AG04450 (cell line): ENCODE measurements at regions not wholly inside any gene's neighbourhood (a gene's known extent, or its start where the extent isn't known, plus 50 kb on each side); places are given as distances from the start of the nearest gene placed in this dataset.

Experiments used
- CTCF ChIA-PET: fragments of 300-600, 350-600 bp; formaldehyde crosslinking; extraction: SDS; loops from one replicate; lab custom pipeline; 2022; ENCODE audit warnings: antibody characterized with exemption, inconsistent platforms; lab: Charles Lee
- POLR2A ChIA-PET: fragments of 350-600 bp; formaldehyde crosslinking; extraction: SDS; loops from one replicate; lab custom pipeline; 2021; ENCODE audit warnings: antibody characterized with exemption, inconsistent platforms; lab: Yijun Ruan, JAX
- DNase-seq: peaks from one replicate; pipeline ENCODE4 v3.0.0-alpha.2; 2011; ENCODE audit warnings: low read depth, low spot score
- H3K27ac ChIP-seq: one replicate; pipeline ENCODE4 v1.5.1; 2012; ENCODE audit warnings: low read depth, low read length, control low read depth
- H3K27me3 ChIP-seq: one replicate; pipeline ENCODE4 v1.6.0; 2012; ENCODE audit warnings: low read length; ENCODE audit not compliant: control insufficient read depth, insufficient read depth
- H3K4me3 ChIP-seq: 2 replicates; pipeline ENCODE4 v1.5.1; 2011; ENCODE audit warnings: mild to moderate bottlenecking, low read depth, low read length, control low read depth
- H3K9me3 ChIP-seq: 2 replicates; pipeline ENCODE4 v1.5.1; 2012; ENCODE audit warnings: low read length; ENCODE audit not compliant: control insufficient read depth, insufficient read depth
- CTCF ChIP-seq: IDR thresholded peaks from 2 replicates; pipeline ENCODE4 v1.5.1; 2011; ENCODE audit warnings: low read depth, low read length, control low read depth, inconsistent platforms

DNA sequence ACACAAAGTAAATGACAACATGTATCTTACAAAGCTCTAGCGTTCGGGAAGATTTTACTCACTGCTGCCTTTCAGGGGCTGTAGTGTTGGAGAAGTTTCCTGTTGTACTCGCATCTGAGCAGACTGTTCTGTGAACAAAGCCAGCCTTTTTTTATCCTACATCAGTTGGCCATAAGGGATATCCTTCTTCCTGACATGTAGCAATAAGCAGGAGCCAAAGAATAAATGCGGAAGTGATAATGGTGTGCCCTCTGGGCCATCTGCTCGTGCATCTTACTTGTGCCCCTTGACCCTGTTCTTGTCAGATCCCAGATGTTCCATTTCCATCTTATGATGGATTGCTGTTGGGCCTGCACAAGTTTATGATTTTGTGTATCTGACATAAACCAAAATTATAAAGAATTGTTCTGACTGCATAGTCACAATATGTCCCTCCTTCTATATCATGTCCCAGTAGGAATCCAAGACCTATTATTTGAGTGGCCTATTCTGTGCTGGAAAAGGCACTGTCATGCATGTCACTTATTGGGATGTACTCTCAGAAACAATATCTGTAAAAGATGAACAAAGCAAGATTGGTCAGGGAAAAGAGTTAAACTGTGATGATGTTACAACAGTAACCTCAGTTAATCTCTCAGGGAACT, 631.3 kb downstream of the NSUN3 start:
- no peak overlapping the region for H3K4me3 ChIP-seq
- no peaks in the 10 kb centered on the region for H3K27me3 ChIP-seq
- H3K9me3 ChIP-seq, result peaks cover 3% of the 10 kb centered on the region; the same call in 1 of the 2 replicates
- ChIA-PET POLR2A (no interaction called here), CTCF (no interaction called here)
- no peak for DNase-seq
- no peak for TF ChIP-seq CTCF
- H3K27ac ChIP-seq, result no peak overlapping the region

DNA sequence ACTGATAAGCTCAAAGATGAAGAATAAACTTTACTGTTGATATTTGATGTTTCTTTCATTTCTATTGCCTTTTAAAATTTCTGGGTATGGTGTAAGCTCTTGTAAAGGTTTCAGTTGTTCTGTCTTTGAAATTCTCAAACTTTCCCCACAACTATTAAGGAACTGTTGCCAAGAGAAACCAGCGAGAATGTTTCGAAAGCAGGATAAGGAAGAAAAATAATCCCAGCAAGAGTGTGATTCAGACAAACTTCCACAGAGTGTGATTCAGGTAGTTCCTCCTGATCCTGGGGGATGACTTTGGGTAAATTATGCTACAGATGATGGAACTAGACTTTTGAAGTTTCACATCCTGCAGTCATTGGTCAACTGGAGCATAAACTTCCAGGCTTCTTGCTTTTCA, 632.0 kb downstream of the NSUN3 start:
- no peak overlapping the region for H3K27ac ChIP-seq
- H3K9me3 ChIP-seq, result peaks cover 3% of the 10 kb centered on the region; the same call in 1 of the 2 replicates
- POLR2A ChIA-PET, result no interaction called here
- H3K27me3 ChIP-seq, result no peaks in the 10 kb centered on the region
- no peak for DNase-seq
- no peak for TF ChIP-seq CTCF
- H3K4me3 ChIP-seq, result no peak overlapping the region
- CTCF ChIA-PET, result no interaction called here

DNA sequence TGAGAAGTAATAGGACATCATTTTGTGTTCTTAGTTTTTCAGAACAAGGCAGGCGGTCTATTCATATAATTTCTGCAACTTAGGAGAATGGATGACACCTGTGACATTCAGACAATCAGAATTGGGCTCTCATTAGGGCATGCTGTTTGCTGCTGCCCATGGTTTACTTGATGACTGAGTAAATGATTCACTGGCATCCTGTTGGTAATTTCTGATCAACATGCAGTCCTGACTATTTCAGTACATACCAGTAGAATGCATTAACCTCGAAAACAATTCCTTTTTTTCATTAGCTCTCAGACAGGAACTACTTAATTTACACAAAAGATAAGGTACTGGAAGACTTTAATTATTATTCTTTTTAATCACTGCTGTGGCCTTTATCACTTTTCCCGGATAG, 641.6 kb downstream of the NSUN3 start:
- no peaks in the 10 kb centered on the region for H3K27me3 ChIP-seq
- peaks cover 8% of the 10 kb centered on the region; the same call in 1 of the 2 replicates for H3K9me3 ChIP-seq
- DNase-seq, result no peak
- TF ChIP-seq CTCF, result no peak
- H3K27ac ChIP-seq, result no peak overlapping the region
- no peak overlapping the region for H3K4me3 ChIP-seq
- CTCF ChIA-PET, result no interaction called here
- POLR2A ChIA-PET, result no interaction called here

DNA sequence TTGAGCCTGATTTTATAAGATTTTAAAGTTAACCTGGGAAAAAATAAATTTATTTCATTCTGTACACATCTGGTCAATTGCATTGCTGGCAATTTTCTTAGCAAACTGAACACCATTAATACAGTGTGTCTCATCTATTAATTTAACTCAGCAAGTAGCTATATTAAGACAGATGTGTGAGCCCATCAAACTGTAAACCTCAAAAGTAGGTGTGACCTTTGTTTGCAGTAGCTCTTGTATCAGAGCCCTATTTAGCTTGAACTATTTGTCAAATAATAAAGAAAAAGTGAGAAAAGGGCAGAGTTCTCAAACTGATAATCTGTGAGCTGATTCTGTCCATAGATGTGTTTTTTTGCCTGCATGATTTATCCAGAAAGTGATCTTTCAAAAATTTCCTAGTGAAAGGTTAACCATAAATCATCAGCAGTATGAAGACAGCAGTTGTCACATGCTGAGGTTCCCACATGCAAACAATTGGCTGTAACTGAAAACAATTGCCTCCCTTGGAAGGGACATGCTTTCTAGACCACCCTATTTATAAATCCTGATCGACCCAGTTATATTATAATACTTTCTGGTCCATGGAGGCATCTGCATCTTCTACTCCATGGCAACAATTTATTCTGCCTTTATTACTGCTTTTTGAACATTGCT, 646.5 kb downstream of the NSUN3 start:
- no peak overlapping the region for H3K27ac ChIP-seq
- H3K9me3 ChIP-seq, result peaks cover 8% of the 10 kb centered on the region; the same call in 1 of the 2 replicates
- no peak overlapping the region for H3K4me3 ChIP-seq
- ChIA-PET CTCF (no interaction called here), POLR2A (no interaction called here)
- TF ChIP-seq CTCF, result no peak
- no peaks in the 10 kb centered on the region for H3K27me3 ChIP-seq
- DNase-seq, result no peak

GRCh38 chr3:94714194-94714593, 651.3 kb downstream of the NSUN3 start:
- Histone ChIP-seq H3K27me3 (no peaks in the 10 kb centered on the region), H3K27ac (no peak overlapping the region), H3K9me3 (no peaks in the 10 kb centered on the region), H3K4me3 (no peak overlapping the region)
- POLR2A ChIA-PET, result no interaction called here
- no peak for TF ChIP-seq CTCF
- DNase-seq, result no peak
- CTCF ChIA-PET, result no interaction called here
